Esophagus squamous epithelium (tissue), 5 donors: ENCODE measurements at regions not wholly inside any gene's neighbourhood (a gene's known extent, or its start where the extent isn't known, plus 50 kb on each side); places are given as distances from the start of the nearest gene placed in this dataset.

ENCODE experiments used
- DNase-seq: peaks from one replicate; lab custom pipeline; 2025; lab: John Stamatoyannopoulos, UW
- H3K27ac ChIP-seq, 4 donors: fragments of 200-600 bp; sonication (generic); one replicate each; pipeline ENCODE4 v1.5.1; 2016 to 2019; ENCODE audit warnings: mild to moderate bottlenecking in 1 of 4
- H3K27me3 ChIP-seq, 4 donors: fragments of 200-600 bp; sonication (generic); 1 replicate in 3 of 4; 2 replicates in 1 of 4; pipeline versions ENCODE4 v1.5.1 to v1.6.0; 2017 to 2021; ENCODE audit warnings: antibody characterized with exemption in 1 of 4
- H3K36me3 ChIP-seq, 3 donors: fragments of 200-600 bp; sonication (generic); one replicate each; pipeline ENCODE4 v1.5.1; 2016 to 2019
- H3K4me1 ChIP-seq, 3 donors: fragments of 200-600 bp; sonication (generic); one replicate each; pipeline ENCODE4 v1.5.1; 2017 to 2019
- H3K4me3 ChIP-seq, 4 donors: fragments of 200-600 bp; sonication (generic); 1 replicate in 3 of 4; 2 replicates in 1 of 4; pipeline ENCODE4 v1.5.1; 2016 to 2019; ENCODE audit warnings: mild to moderate bottlenecking in 2 of 4, moderate library complexity in 1 of 4
- H3K9me3 ChIP-seq, 3 donors: fragments of 200-600 bp; sonication (generic); one replicate each; pipeline ENCODE4 v1.5.1; 2016 to 2019
- POLR2A ChIP-seq, 4 donors: fragments of 450-650 bp; IDR thresholded peaks; one replicate each; pipeline ENCODE4 v1.6.1; 2017; ENCODE audit warnings: antibody characterized with exemption in 4 of 4, mild to moderate bottlenecking in 4 of 4, moderate library complexity in 3 of 4
- WGBS, 2 donors: methylation state at CpG; one replicate each; pipeline ENCODE4 v1.1.5; 2018; 5-methylcytosine and 5-hydroxymethylcytosine counted together
- intact Hi-C: fragments of 100-400 bp; cut with DNase I; formaldehyde crosslinking; loops from one replicate; pipeline ENCODE4 v1.15.0; 2022
- TF ChIP-seq, protein P1 (sequence below), 6 experiments: fragments of 450-650 bp in 4 of 6; fragments of 200-600 bp in 2 of 6; sonication (generic) in 2 of 6; IDR thresholded peaks; one replicate each; pipeline ENCODE4 v1.5.1; 2016 to 2019; ENCODE audit warnings: antibody characterized with exemption in 6 of 6, mild to moderate bottlenecking in 4 of 6, moderate library complexity in 4 of 6
- donor health status: DM: yes; HTN: yes; CAD: no.

- intact Hi-C loops, result no loop called here
- H3K4me3 ChIP-seq, result no peak overlapping the region
- WGBS, 2 donors, result 73 to 76% methylated on average over 3 of the region's 3 CpGs
Observed at GRCh38 chr9:88800329-88800682, 191.0 kb upstream of the S1PR3 start.

DNA sequence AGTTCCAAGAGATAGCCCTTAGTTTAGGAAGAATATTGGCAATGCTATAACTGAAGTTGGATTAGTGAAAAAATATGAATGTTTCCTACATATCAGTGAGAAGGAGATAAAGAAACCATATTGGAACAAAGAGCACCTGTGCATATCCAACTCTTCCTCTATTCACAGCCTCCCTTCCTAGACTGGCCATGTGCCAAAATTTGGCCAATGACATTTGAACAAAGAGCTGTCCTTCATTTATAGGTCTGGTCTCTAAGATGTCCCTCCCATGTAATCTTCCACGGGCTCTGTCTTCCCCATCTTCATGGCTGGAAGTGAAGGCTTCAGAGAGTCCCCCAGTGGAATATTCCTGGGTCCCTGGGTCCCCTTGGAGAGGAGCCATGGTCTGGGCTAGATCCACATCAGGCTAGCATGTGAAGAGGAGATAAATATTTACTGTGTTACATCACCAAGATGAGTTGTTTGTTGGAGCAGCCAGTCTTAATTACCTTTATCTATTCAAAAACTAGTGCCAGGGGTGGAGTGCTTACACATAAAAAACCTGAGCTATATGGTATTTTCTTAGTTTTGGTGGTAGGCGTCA is 190.0 kb upstream of the S1PR3 start:
- Histone ChIP-seq H3K4me3 (no peak overlapping the region), H3K9me3 (no peaks in the 10 kb centered on the region), H3K36me3 (no peaks in the 10 kb centered on the region), H3K27ac (no peak overlapping the region), H3K4me1 (no peaks in the 10 kb centered on the region), H3K27me3 (peaks cover 0 to 68% (median 3%) of the 10 kb centered on the region in 4 donors)
- 64 to 73% methylated on average over 2 of the region's 2 CpGs for WGBS, 2 donors
- intact Hi-C loops, result no loop called here
- DNase-seq, result no peak
- TF ChIP-seq, protein P1, sequence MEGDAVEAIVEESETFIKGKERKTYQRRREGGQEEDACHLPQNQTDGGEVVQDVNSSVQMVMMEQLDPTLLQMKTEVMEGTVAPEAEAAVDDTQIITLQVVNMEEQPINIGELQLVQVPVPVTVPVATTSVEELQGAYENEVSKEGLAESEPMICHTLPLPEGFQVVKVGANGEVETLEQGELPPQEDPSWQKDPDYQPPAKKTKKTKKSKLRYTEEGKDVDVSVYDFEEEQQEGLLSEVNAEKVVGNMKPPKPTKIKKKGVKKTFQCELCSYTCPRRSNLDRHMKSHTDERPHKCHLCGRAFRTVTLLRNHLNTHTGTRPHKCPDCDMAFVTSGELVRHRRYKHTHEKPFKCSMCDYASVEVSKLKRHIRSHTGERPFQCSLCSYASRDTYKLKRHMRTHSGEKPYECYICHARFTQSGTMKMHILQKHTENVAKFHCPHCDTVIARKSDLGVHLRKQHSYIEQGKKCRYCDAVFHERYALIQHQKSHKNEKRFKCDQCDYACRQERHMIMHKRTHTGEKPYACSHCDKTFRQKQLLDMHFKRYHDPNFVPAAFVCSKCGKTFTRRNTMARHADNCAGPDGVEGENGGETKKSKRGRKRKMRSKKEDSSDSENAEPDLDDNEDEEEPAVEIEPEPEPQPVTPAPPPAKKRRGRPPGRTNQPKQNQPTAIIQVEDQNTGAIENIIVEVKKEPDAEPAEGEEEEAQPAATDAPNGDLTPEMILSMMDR (IDR thresholded peaks at IDR 0.05), result no peak
- TF ChIP-seq POLR2A (IDR thresholded peaks at IDR 0.05), result no peak

More at GRCh38 chr9:88800329-88800682, 191.0 kb upstream of the S1PR3 start:
- H3K27ac ChIP-seq, result no peak overlapping the region
- peaks cover 0 to 58% (median 3%) of the 10 kb centered on the region in 4 donors for H3K27me3 ChIP-seq
- no peaks in the 10 kb centered on the region for H3K36me3 ChIP-seq
- no peaks in the 10 kb centered on the region for H3K9me3 ChIP-seq
- H3K4me1 ChIP-seq, result no peaks in the 10 kb centered on the region
- DNase-seq, result no peak
- TF ChIP-seq, protein P1 (IDR thresholded peaks at IDR 0.05), result no peak
- no peak for TF ChIP-seq POLR2A (IDR thresholded peaks at IDR 0.05)

DNA sequence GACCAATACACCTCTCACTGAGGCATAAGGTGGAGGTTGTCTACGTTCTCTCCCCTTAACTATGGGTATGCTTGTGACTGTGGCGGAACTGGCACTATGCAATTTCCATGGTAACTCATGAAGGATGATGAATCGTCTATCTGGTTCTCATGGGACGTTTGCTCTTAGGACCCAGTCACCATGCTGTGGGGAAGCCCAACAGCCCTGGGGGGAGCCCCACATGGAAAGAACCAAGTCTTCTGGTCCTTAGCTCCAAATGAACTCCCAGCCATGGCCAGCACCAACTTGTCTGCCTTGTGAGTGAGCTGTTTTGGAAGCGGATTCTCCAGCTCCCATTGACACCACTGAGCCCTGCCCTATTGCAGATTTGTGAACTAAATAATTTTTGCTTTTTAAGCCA is 188.7 kb upstream of the S1PR3 start:
- Histone ChIP-seq H3K27ac (no peak overlapping the region), H3K27me3 (peaks cover 0 to 81% (median 3%) of the 10 kb centered on the region in 4 donors), H3K4me1 (no peaks in the 10 kb centered on the region), H3K4me3 (no peak overlapping the region), H3K9me3 (no peaks in the 10 kb centered on the region), H3K36me3 (no peaks in the 10 kb centered on the region)
- 71 to 77% methylated on average over 4 of the region's 5 CpGs for WGBS, 2 donors
- intact Hi-C loops, result no loop called here
- TF ChIP-seq POLR2A (IDR thresholded peaks at IDR 0.05), result no peak
- TF ChIP-seq, protein P1 (IDR thresholded peaks at IDR 0.05), result no peak
- DNase-seq, result no peak

DNA sequence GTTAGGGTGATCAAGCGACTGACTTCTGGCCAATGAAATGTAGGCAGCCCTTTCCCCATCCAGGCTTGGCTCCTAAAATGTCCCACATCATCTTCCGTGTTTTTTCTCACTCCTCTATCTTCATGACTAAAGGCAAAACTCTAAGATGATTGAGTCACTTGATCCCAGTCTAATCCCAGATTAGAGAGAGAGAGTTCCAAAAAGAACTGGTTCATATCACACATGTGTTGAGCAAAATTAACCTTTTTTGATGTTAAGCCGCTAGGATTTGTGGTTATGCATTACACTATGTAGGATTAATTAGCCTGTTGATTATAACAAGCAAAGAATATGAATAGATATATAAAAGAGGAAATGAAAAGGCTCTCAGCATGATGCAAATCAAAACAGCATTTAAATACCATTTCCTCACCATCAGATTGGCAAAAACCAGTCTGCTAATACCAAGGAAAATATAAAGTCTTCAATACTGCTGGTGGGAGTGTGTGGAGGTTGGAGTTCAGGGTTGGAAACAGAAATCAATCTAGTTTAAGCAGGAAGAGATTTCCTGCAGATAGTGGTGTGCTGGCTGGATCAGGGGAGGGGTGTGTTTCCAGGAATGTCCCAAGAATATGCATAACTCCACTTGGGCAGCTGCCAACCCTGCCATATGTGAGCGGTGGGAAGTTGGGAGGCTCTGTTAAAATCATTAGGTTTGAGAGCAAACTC is 187.6 kb upstream of the S1PR3 start:
- DNase-seq, result no peak
- H3K9me3 ChIP-seq, result no peaks in the 10 kb centered on the region
- TF ChIP-seq, protein P1 (IDR thresholded peaks at IDR 0.05), result no peak

GRCh38 chr9:88804254-88804596 is 187.0 kb upstream of the S1PR3 start:
- Histone ChIP-seq H3K9me3 (no peaks in the 10 kb centered on the region), H3K4me3 (no peak overlapping the region), H3K27ac (no peak overlapping the region), H3K4me1 (no peaks in the 10 kb centered on the region), H3K27me3 (peaks cover 0 to 92% (median 3%) of the 10 kb centered on the region in 4 donors), H3K36me3 (no peaks in the 10 kb centered on the region)
- no peak for DNase-seq
- 44 to 56% methylated on average over 2 of the region's 2 CpGs for WGBS, 2 donors
- intact Hi-C loops, result no loop called here
- TF ChIP-seq POLR2A (IDR thresholded peaks at IDR 0.05), result no peak
- TF ChIP-seq, protein P1 (IDR thresholded peaks at IDR 0.05), result no peak

More for the DNA sequence above, 187.6 kb upstream of the S1PR3 start:
- Histone ChIP-seq H3K4me3 (no peak overlapping the region), H3K27me3 (peaks cover 0 to 91% (median 3%) of the 10 kb centered on the region in 4 donors), H3K36me3 (no peaks in the 10 kb centered on the region), H3K4me1 (no peaks in the 10 kb centered on the region), H3K27ac (no peak overlapping the region)
- 42 to 45% methylated on average over 4 of the region's 4 CpGs for WGBS, 2 donors
- intact Hi-C loops, result no loop called here
